ENCODE measurements at regions not wholly inside any gene's neighbourhood (a gene's known extent, or its start where the extent isn't known, plus 50 kb on each side); places are given as distances from the start of the nearest gene placed in this dataset.
"Not testable (repeated sequence)": the region's sequence is repeated elsewhere in the genome, so short reads cannot be mapped to it uniquely, and the experiment has no call there.

DNA sequence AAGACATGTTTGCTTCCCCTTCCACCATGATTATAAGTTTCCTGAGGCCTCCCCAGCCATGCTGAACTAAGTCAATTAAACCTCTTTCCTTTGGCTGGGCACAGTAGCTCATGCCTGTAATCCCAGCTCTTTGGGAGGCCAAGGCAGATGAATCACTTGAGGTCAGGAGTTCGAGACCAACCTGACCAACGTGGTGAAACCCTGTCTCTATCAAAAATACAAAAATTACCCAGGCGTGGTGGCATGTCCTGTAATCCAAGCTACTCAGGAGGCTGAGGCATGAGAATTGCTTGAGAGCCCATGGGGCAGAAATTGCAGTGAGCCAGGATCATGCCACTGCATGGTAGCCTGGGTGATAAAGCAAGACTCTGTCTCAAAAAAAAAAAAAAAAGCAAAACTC, 130.2 kb upstream of the CDKN3 start:
- DNase-seq = not testable (repeated sequence)

DNA sequence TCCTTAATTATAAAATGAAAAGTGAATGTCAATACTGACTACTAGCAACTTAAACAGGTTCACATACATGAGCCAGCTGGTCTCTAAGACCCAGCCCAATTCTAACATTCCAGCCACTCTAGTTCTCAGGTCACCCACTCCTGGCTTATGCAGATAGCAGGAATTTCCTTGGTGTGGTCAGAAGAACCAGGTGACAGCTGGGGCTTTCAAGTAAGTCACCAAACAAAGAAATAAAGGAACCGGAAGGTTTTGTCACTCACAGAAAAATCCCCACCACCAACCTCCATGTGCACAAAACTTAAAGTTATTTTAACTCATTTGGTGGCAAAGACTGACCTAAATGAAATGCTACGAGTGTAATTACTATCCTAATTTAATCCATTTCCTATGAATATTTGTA, 129.6 kb upstream of the CDKN3 start:
- DNase-seq = no peak

DNA sequence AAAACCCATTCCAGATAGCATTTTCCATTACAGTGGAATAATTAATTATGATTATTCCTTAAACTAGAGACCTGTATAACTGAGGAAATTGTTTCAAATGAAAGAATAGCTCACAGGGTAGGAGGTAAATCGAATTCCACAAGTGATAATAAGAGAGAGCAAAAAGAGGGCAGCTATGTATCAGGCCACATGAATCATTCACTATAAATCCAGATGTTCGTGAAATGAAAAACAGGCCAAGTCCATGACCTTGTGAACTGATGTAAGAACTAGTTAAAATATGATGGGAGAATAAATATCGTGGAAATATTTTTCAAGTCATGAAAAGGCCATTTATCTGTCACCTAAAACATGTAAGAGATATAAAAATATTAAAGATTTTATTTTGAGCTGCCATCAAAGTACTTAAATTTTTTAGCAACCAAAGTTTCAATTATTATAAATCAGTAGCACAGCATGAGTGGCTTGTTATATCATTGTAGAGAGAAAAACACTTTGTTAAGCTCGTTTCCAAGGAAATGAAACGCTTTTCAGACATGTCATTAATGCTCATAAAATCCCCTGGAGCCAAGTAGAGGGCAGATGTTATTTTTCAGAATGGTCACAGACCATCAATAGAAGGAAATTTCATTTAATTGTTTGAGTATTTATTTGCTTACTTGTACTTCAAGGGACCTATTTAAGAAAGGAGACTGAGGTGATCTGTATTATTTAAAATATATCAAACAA, 120.6 kb upstream of the CDKN3 start:
- no peak for DNase-seq

DNA sequence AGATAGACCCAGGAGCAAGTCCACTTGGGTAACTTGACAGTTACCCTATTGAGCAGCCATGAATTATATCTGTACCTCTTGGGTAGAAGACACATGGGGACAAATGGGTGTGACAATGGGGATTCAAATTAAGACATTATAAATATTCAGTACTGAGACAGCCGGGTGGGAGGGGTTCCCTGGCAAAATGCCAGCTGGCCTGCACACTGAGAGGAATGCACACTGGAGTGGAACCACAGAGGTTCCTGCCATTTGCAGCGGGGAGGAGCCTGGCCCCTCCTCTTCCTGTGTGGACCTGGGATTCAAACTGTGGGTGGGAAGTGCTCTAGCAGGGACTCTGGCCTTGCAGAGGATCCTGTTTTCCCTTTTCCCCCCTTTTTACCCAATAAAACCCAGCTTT, 118.7 kb upstream of the CDKN3 start:
- no peak for DNase-seq

DNA sequence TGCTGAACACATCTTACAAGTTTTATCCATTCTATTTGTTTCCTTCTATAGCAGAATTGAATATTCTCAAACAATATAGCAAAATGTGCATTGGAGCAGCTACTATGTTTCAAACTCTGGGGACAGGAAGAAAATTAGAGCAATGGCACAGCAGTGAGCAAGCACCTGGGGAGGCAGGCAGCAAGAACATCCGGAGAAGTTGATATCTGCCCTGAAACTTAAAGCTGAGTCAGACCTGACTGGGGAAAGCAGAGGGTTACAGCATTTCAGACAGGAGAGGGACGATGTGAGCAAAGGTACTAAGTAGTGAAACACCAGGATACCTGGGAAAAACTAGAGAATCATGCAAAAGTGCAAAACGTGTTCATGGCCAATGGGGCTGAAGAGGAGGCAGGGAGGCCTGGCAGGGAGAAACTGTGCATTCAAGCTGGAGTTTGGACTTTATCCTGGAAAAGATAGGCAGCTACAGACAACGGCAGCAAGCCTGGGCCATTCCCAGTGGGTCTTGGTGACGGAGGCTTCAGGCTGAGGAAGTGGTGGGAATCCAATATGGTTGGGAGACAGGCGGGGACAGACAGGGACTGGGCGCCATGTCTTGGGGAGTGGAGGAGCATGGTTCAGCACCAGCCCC, 118.0 kb upstream of the CDKN3 start:
- no peak for DNase-seq

DNA sequence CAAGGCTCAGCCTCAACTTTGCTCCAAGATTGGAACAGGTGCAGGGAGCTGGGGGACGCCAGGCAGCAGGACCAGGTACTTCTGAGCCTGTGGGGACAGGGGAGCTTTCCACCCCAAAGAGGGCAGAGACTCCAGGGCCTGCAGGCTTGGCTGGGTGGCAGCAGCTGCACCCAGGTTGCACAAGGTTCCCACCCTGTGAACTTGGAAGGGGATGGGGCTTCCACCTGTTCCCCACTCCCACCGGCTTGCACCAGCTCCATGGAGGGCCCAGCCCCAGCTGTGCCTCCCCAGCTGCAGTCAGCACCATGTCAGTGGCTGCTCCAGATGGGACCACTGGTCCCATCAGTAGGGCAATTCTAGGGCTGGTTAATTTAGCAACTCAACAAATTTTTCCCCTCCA, 114.0 kb upstream of the CDKN3 start:
- DNase-seq = no peak

DNA sequence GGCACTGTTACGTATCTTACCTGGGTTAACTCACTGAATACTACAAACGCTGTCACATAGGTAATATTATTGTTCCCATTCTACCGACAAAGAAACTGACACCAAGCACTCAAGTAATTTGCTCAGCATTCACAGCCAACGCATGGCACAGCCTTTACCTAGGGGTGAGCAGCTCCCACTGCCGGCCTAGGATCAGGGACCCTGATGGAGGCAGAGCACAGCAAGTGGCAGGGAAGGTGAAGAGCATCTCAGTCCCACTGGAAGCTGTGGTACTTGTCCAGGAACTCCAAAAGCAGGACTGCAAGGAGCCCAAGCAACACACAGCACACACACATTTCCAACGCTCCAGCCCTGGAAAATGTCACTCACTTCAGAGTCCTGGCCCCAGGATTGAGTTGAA, 111.8 kb upstream of the CDKN3 start:
- no peak for DNase-seq

DNA sequence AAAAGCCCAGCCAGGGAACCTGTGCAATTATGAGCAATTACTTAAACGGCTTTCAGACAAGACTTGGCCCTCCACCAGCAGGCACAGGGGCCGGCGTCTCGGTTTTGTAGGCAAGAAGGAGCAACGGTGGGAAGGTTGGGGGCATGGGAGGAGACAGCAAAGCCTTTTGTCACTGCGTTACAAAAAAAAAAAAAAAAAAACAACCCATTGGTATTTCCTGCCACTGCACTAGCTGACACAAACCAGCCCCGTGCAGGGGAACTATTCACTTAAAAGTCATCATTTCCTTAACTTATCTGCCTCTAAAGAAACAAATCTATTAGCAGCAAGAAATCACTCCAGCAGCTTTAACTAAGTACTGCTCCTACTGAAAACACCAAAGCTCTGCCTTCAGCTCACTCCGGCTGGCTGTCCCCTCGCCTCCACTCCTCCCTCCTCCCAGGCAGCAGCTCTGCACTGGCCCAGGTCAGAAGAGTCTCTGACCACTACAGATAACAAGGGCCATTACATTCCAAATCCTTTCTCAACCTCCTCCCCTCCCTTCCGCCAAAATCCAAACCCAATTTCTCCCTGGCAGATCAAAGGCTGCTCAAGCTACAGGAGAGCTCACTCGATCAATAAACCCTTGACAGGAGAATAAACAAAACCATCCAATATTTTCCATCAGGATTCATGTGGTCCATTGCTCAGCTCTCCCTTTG, 105.2 kb upstream of the CDKN3 start:
- no peak for DNase-seq

DNA sequence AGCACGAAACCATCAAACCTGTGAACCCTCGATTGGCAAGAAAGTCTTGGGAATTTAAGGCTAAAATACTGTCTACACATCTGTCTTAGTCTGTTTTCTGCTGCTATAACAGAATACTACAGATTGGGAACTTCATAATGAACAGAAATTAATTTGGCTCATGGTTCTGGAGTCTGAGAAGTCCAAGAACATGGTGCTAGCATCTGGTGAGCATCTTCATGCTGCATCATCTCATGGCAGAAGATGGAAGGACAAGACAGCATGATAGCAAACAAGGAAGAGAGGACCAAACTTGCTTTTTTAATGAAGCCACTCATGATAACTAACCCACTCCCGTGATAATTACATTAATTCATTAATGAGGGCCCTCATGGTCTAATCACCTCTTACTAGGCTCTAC, 102.0 kb upstream of the CDKN3 start:
- DNase-seq = no peak

DNA sequence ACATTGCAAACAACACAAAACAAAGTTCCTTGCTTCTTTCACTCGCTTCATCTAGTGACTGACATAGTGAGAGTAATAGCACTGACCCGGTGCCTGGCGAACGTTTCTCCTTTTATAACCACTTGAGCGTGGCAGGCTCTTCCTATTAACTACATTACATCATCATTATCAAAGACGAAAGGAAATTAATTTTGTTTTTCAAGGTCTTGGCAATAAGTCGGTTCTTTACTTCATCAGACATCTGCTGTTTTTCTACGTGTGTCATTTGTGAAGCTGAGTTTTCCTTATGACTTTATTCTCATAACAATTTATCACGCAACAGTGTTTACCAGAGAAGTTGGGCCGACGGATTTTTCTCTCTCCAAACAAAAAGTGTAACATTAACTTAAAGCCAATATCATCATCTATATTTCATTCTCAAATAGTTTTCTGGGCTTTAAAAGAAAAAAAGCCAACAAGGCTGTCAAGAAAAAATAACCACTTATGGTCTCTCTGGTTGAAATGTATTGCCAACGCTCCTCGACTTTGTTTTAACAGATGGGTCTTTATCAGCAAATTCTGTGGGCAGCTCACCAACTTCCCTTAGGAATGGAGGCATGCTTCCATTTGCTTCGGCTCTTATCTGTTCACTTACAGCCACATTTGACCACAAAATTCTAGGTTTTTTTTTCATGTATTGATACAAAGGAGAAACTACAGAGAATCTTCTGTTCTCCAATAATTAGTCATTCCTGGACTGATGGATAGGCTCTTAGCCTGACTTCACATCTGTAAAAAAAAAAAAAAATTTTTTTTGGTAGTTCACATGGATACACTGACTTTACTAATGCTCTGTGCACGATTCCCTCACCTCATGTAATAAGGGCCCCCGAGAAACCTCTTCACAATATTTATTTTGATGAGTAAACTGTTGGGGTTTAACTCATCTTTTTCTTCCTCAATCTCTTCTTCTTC, 97.1 kb upstream of the CDKN3 start:
- no peak for DNase-seq

DNA sequence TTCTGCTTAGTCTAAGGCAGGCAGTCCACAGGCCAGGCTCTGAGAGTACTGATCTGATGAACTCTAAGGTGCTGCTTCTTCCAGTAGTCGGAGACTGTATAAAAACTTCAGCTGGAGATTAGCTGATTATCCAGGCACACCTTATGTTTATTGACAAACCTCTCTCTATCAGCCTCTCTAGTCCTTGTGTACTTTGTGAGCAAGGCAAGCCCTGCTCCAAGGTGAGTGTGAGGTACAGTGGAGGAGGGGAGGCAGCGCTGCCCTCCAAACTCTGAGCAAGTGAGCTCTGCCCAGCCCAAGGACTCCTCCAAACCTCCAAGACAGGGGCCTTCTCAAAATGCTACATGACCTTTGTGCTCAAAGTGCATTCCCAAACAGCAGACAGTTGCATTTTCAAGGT, 95.9 kb upstream of the CDKN3 start:
- DNase-seq = no peak

DNA sequence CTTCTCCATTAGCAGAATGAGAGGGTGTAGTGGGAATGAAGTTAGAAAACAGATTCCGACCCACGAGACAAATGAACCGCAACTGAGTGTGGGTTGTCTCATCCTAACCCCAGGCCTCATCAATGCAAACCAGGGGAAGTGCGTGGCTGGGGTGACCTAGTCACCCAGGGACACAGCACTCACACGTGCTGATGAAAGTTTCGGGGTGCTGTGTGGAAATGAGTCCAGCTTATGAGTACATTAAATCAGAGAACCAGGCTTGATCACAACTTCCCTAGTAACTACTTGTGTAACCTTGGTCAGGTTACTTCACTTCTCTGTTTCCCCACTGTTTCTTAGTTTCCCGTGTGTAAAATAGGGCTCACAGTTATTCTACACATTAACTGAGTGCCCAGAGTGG, 95.4 kb upstream of the CDKN3 start:
- no peak for DNase-seq

DNA sequence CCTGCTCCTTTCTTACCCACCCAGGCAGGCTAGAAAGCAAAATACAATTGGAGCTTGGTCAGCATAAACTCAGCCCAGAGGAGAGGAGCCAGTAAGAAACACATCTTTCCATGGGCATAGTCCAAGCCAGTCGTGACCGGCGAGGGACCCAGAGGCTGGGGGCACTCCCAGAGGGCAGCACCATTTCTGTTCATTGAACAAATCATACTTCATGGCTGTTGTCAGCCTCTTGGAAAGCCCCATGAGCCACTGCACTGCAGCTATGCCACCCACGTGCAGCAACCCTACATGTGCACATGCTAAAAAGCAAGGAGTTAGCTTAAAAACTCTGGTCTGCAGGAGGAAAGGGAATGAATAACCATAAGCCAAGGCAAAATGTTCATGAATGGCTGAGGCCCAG, 90.0 kb upstream of the CDKN3 start:
- DNase-seq = no peak

DNA sequence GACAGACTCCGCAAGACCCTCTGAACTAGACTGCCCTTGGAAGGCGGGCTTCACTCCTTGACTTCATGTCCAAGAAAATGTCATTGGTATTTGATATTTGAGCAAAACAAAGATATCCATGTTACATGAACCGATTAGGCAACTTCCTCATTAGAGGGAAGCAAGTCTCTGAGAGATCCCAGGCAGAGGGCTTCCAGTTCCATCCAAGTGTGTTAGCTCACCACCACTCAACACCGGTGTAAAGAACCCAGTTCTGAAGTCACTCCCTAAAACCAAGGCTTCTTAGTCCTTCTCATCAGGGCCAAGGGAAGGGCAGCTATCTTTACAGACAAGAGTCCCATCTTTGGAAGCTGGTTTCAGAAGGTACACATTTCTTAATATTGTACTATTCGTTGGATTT, 87.2 kb upstream of the CDKN3 start:
- no peak for DNase-seq

DNA sequence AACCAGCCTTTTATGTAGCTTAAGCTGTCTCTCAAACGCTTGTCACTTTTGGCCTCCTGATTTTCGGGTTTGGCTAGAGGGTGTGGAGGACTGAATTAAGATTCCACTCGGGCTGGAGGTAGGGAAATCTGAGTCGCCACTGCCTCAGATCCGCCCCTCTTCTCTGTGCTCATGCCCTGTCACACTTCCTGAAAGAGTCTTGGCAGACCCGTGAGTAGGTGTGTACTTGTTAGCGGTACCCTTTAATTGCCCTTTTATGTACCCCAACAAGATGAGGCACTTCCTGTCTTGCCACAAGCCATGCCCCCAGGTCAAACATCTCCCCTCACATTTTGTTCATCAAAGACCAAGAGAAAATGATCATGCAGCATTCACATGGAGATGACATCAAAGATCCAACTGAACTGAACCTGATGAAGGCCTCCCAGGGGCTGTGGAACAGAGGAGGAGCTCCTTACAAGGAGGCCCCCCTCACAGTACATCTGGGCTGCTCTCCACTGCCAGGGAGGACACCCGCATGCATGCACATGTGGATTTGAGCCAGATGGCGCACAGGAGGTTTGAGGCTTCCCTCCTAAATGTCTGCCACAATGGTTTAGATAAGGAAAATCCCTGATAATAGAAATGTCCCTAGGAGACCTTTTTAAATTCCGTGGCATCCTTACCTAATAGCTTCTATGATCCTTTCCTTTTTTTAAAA, 86.5 kb upstream of the CDKN3 start:
- DNase-seq = no peak

DNA sequence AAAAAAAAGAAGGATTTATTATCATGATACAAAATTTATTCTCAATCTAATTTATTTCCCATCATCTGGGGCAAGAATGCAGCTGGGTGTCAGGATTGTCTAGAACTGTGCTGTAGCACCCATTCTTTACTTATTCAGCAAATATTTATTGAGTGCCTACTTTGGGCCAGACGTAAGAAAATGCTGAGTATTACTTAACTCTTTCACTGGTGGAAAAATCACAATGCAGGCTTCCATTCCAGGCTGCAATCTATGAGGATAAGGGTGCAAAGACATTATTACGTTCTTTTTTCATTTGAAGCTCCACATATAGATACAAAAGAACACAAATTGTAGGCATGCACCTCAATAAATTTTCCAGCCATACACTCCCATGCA, 86.0 kb upstream of the CDKN3 start:
- no peak for DNase-seq

DNA sequence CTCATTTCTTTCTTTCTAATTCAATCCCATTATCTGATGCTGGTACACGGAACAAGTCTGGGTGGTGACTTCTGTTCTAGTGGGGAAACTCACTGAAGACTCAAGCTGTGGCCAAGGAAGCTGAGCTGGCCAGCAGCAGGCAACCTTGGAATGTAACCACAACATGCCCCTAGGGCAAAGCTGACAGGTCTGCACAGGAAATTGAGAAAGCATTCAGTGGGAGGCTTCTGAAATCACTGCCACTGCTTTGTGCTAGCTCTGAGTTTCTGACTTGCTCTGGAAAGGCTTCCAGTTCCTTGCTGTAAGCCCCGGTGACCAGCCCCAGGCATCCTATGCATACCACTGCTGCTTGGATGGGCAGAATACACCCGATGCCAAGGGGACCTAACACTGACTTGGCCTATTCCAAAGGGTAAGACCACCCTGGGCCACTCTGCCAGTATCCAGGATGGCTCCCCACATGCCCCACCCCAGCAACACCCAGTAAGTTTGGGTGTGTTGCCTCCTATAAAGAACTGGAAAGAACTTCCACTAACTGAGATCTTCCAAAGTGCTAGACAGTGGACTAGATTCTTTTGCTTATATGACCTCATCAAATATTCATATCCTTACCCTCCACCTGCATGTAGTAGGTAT, 84.5 kb upstream of the CDKN3 start:
- no peak for DNase-seq

DNA sequence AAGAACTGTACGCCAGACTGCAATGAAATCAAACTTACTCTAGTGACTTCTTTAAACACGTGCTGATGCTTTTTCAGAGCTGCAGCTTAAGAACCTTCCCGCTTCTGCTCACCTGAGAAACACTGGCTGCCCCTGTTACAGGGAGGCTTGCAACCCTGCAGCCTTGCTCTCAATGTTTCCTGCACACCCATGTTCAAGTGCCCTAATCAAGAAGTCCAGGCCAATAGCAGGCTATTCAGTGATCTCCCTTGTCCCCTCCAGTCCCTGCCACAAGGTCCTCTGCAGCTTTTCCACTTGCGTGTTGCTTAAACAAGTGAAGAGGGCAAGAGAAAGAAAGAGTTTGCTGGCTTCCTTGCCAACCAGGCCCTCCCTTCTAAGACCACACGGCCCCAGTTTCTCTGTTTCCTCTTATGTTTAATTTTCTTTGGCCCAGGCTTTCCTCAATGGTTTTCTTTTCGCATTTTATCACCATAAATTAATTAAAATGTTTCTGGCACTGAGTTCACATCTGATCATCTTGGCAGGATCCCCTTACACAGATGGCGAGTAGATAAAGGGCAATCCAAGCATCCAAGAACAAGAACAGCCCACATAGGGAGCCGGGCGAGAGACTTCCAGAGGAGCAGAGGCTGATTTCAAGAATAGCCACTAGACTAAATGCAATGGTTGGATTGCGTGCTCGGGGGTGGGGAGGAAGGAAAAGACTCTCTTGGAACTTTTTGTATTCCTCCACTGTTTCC, 82.3 kb upstream of the CDKN3 start:
- no peak for DNase-seq

DNA sequence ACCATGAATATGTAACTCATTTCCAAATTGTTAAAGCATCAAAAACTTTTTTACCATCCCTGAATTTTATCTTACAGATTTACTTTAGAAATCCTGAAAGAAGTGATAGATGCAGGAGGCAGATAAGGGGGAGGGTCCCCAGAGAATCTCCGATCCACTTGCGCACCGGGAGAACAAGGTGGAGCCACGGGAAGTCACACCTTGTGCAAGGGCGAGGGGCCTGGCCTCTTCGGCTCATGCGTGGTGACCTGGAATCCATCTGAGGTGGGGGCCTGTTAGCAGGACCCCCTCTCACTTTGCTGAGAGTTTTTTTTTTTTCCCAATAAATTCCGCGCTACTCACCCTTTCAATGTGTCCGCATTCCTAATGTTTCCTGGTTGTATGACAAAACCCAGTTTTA, 80.2 kb upstream of the CDKN3 start:
- no peak for DNase-seq

DNA sequence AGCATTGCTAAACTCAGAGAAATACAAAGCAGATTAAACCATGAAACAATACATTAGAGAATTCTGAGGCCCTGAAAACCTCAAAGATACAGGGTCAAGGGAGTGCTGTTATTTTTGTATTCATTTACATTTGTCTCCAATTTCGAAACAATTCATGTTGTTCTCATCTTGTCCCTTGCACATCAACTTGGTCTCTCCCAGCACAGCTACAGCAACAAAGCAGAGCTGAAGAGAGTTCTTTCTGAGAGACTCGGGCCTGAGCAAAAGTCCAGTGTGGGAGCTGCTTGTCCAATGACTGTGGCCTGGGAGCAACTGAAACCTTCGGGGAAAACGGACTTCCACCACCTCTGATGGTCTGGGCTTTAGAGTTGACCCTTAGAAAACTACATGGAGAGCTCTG, 79.4 kb upstream of the CDKN3 start:
- DNase-seq = no peak

DNA sequence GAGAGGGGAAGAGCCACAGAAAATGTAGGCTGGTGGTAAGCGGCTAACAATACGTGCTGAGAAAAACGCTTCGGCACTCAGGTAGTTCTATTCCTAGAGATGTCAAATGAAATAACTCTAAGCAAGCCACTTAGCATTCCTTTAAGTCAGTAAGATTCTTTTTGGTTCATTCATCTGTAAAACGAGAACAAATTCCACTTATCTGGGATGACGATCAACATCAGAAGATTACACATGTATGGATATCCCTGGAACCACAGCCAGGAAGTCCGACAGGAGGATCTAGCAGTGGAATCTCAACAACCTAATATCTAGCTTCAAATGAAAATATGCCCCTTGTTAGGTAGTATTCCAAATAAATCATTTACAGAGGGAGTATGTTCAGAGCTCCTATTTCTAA, 74.6 kb upstream of the CDKN3 start:
- DNase-seq = no peak
